HG03354 (cell line): ENCODE measurements at regions not wholly inside any gene's neighbourhood (a gene's known extent, or its start where the extent isn't known, plus 50 kb on each side); places are given as distances from the start of the nearest gene placed in this dataset.
A peak's percentile ranks its signal among the peaks of the same experiment; 100 is the strongest.
"Not testable (repeated sequence)": the region's sequence is repeated elsewhere in the genome, so short reads cannot be mapped to it uniquely, and the experiment has no call there.

ENCODE experiments used
- ATAC-seq: cut with Tn5 transposase; IDR thresholded peaks from one replicate; pipeline ENCODE4 v1.9.1; 2021; ENCODE audit warnings: mild to moderate bottlenecking; ENCODE audit not compliant: unreplicated experiment, poor library complexity, severe bottlenecking

GRCh38 chr14:39609119-39609518, 176.9 kb upstream of the FBXO33 start:
- no peak for ATAC-seq

DNA sequence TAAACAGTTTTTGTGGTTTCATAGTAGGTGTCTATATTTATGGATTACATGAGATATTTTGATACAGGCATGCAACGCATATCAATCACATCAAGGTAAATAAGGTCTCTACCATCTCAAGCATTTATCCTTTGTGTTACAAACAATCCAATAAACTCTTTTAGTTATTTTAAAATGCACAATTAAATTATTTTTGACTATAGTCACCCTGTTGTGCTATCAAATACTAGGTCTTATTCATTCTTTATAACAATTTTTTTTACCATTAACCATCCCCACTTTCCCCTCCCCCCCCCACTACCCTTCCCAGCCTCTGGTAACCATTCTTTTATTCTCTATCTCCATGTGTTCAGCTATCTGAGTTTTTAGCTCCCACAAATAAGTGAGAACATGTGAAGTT, 175.7 kb upstream of the FBXO33 start:
- no peak for ATAC-seq

GRCh38 chr14:39603942-39604341, 171.7 kb upstream of the FBXO33 start:
- no peak for ATAC-seq

DNA sequence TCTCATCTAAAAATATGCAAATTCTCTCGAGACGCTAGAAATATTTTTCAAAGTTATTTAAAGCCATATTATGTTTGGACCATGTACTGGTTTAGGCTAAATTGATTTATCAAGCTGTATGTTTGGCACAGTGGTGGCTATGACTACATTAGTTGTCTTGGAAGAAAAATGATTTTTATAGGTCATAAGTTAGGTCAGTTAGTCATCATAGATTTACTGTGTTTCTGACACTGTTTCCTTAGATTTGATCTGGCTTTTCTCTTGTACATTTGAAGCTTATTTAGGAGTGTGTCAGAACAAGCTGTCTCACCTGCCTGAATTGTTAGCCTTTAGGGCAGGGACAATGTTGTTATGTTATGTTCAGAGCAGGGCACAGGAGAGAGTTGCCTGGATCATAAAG, 161.1 kb upstream of the FBXO33 start:
- no peak for ATAC-seq

GRCh38 chr14:39592116-39592789, 160.0 kb upstream of the FBXO33 start:
- ATAC-seq = no peak

GRCh38 chr14:39589882-39590281, 157.6 kb upstream of the FBXO33 start:
- ATAC-seq = not testable (repeated sequence)

DNA sequence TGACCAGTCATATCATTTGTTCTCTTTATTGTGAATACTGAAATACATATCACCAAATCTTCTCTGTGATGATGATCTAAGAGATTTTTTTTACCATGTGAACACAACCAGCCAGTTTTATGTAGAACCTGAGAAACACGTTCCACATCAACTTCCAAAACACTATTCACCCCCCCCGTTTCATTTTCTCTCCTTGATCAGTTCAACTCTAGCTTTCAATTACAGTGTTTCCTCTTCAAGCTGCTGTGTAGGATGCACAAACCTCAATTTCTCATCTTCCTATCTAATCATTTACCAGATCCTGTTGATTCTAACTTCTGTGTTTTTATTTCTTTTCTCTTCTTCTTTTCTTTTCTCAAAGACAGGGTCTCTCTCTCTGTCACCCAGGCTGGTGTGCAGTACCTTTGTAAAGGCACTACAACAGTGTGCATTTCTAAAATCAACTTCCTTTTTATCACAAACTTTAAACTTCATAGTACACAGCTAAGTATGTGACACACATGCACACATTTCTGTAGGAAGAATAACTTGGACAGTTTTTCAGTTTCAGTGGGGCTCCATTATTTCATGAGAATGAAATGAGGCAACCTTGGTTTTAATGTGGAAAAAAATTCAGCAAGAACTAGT, 149.9 kb upstream of the FBXO33 start:
- ATAC-seq = peak; percentile 68

DNA sequence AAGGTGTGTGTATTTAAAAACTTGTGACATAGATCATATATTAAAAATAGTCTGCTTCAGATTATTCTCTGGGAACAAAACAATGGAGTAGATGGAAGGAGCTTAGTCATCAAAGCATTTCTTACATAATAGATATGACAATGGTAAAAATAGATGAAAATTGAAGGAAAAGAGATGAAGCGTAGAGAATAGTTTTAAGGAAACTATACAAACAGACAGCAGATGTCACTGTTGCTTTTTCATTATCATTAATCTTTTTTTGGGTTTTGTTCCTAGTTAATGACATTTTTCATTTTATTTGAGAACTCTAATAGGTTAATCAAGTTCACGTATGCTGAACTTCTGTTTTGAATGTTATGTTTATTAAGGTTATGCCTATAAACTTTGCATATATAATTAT, 149.2 kb upstream of the FBXO33 start:
- no peak for ATAC-seq

DNA sequence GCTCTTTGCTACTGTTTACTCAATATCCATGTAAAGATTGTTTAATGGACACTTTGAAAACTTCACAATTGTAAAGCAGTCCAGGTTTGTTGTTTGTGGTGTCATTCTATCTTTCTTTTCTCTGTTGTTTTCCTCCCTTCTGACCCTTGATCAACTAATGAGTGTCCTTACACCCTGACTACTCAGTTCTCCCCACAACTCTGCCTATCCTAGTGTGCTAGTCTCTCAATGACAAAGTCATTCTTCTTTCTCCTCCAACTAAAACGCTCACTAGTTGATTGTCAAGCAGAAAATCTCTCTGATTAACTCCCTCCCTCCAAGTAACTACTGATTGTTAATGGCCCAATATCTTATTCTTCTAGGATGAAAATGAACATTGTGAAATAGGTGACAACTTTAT, 148.5 kb upstream of the FBXO33 start:
- ATAC-seq = no peak

GRCh38 chr14:39576736-39577135, 144.5 kb upstream of the FBXO33 start:
- ATAC-seq = no peak

DNA sequence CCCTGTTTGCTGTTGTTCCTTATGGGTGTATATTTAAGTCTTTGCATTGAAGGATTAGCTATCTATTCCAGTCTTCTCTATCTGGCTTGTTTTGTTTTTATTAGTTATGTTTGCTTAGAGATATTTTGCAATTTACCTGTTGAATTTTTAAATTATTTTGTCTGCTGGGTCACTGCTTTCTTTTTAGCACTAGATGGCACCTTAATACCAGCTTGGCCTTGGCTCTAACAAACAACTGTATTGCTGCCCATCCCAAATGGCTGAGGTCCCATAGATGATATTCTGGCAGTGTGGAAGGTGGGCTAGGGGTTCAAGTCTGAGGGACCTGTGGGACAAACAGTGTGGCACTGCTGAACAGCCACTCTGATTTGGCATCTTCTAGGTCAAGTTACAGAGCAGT, 144.0 kb upstream of the FBXO33 start:
- no peak for ATAC-seq

- ATAC-seq = no peak
Measured at GRCh38 chr14:39568809-39569538, 136.7 kb upstream of the FBXO33 start.

DNA sequence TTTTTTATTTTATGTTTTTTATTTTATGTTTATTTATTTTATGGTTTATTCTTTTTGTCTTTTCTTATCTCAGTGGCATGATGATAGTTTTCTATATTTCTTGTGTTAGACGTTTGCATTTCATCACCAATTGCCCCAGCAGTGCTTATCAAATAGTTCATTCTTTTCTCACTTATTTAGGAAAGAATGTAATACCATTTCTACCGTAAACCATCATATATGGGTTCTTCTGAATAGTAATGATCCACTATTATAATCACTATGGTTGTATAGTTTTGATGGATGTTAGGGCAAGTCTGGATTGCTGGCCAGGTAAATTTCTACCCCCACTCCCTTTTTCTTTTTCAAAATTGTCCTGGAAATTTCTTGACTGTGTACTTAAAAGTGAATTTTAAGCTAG, 134.6 kb upstream of the FBXO33 start:
- ATAC-seq = no peak

DNA sequence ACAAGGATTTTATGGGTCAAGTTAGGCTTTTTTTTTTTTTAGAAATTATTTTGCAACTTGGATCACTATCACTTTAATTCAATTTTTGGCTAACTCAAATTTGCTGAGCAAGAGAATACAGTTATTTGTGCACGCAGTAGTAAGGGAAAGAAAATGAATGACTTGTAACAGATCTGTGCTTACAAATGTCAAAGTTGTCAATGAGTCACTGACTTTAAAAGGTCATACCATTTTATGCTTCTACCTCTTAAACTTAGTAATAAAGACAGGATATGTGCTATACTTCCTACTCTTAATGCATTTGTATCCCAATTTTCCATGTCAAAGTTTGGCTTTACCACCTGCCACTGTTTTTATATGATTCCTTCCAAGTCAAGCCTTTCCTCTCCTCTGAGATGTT, 131.1 kb upstream of the FBXO33 start:
- ATAC-seq = no peak

- ATAC-seq = no peak
Measured at GRCh38 chr14:39562175-39562574, 129.9 kb upstream of the FBXO33 start.

DNA sequence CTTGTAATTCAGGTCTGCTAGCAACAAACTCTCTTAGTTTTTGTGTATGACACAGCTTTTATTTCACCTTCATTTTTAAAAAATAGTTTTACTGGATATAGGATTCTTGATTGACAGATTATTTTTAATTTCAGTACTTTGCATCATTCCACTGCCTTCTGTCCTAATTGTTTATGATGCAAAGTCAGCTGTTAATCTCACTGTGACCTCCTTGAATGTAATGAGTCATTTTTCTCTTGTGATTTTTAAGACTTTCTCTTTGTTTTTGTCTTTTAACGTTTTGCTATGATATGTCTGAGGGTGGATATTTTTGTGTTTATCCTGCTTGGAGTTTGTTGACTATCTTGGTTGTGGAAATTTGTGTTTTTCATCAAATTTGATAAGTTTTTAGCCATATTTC, 126.3 kb upstream of the FBXO33 start:
- no peak for ATAC-seq

DNA sequence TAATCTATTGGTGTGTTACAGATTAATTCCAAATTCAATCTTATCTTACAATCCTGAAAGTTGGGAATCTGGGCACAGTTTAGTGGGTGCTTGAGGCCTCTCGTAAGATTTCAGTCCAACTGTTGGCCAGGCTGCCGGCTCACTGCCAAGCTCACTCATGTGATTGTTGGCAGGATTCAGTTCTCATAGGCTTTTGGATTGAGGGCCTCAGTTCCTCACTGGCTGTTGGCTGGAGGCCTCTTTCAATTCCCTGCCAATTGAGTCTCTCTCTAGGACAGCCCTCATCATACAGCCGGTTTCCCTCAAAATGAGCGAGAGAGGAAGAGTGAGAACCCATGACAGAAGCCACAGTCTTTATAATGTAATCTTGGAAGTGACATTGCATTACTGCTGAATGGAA, 123.5 kb upstream of the FBXO33 start:
- no peak for ATAC-seq

GRCh38 chr14:39554576-39554975, 122.3 kb upstream of the FBXO33 start:
- ATAC-seq = no peak

DNA sequence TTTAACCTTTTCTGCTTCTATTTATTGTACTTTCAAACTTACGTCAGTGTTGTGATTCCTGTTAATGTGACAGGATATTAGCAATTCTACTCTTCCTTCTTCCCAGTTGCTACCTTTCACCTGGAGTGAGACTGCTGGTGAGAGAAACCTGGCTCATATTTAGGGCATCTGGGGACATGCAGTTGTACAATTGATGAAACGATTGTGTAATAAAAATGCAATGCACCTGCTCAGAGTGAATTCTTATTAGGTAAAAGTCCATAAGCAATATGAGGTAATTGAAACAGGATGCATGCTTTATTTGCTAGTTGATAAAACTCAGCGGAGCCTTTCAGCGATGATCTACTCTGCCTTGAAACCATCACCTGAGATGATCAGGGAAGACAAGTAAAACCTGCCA, 116.1 kb upstream of the FBXO33 start:
- no peak for ATAC-seq

GRCh38 chr14:39547845-39548244, 115.6 kb upstream of the FBXO33 start:
- no peak for ATAC-seq

DNA sequence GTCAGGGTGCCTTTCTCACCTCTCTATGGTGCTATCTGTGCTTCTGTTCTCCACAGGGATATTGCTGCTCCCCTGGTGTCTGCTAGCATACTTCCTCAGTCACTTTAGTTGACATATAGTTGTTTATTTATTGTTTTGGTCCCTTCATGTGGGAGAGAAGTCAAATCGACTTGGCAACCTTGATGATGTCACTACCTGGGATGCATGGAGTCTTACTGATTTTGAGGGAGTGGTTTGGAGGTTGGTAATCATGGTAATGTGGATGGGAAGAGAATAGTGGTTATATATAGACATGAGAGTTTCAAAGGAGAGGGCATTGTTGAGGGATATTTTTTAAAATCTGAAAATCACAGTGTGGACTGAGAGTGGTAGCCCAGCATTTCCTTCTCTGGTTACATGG, 73.6 kb upstream of the FBXO33 start:
- no peak for ATAC-seq
